ENCODE measurements at regions not wholly inside any gene's neighbourhood (a gene's known extent, or its start where the extent isn't known, plus 50 kb on each side); places are given as distances from the start of the nearest gene placed in this dataset.

DNA sequence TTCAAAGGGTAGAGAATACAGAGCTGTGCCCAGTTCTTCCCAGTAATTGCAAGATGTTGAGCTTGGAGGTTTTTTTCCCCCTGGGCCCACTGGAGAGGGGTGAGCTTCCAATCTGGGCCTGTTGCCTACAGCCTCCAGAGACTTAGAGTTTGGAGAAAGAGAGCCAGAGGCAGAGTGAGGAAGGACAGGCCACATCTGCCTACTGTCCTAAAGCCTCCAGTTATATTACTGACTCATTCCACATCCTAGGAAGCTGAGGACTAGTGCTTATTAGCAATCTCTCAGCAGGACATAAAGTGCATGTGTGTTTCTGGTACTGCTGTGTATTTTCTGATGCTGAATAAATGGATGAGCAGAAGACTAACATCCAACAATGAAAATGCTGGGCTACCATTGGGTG is 181.0 kb upstream of the MAMLD1 start:
- no peak for DNase-seq (ENCODE audit: low spot score in 2 of 2)
- no peak overlapping the region for H3K4me3 ChIP-seq (ENCODE audit: low read depth, poor library complexity, severe bottlenecking)
- intact Hi-C loops (cut with DNase I; ENCODE audit: low total_unique reads) = no loop called here
- no peak for TF ChIP-seq POLR2A (IDR thresholded peaks at IDR 0.05)
- TF ChIP-seq, protein P1, sequence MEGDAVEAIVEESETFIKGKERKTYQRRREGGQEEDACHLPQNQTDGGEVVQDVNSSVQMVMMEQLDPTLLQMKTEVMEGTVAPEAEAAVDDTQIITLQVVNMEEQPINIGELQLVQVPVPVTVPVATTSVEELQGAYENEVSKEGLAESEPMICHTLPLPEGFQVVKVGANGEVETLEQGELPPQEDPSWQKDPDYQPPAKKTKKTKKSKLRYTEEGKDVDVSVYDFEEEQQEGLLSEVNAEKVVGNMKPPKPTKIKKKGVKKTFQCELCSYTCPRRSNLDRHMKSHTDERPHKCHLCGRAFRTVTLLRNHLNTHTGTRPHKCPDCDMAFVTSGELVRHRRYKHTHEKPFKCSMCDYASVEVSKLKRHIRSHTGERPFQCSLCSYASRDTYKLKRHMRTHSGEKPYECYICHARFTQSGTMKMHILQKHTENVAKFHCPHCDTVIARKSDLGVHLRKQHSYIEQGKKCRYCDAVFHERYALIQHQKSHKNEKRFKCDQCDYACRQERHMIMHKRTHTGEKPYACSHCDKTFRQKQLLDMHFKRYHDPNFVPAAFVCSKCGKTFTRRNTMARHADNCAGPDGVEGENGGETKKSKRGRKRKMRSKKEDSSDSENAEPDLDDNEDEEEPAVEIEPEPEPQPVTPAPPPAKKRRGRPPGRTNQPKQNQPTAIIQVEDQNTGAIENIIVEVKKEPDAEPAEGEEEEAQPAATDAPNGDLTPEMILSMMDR (IDR thresholded peaks at IDR 0.05) = no peak

DNA sequence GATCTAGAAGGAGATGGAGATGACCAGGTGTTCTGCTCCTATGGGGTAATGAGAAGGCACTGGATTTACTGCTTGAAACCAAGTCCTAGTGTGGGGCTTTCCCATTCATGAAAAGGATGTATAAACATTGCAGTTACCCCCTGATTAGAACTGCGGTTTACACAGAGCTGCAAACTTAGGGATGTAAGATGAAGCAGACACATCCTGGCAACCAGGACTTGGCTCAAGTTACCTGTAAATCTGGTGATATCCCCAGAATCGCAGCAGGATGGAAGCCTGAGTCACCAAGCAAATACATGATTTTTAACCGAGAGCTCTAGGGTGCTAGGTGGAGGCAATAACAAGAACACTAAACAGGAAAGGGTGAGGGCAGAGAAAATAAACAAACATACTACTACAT is 178.6 kb upstream of the MAMLD1 start:
- no peak for TF ChIP-seq POLR2A (IDR thresholded peaks at IDR 0.05)
- TF ChIP-seq, protein P1 (IDR thresholded peaks at IDR 0.05) = no peak
- intact Hi-C loops (cut with DNase I; ENCODE audit: low total_unique reads) = no loop called here
- no peak for DNase-seq (ENCODE audit: low spot score in 2 of 2)
- 64 to 69% methylated on average over 3 of the region's 3 CpGs for WGBS, 2 donors
- no peak overlapping the region for H3K4me3 ChIP-seq (ENCODE audit: low read depth, poor library complexity, severe bottlenecking)

DNA sequence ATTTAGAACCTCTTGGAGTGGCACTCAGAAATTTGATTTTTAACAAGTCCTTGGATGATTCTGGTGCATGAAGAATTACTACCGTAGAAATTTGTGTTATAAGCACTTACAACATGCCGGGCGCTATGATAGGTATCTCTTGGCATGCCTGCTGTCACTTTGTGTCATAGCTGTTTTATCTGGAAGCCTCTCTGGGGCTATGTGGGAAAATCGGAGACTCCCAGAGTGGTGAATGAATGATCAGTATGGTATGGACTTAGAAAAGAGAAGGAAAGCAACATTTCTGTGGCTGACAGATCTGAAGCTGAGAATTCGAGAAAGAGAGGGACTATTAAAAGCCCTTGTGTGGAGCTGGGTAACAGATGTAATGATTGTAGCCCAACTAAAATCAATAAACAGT is 177.4 kb upstream of the MAMLD1 start:
- no peak for DNase-seq (ENCODE audit: low spot score in 2 of 2)
- H3K4me3 ChIP-seq (ENCODE audit: low read depth, poor library complexity, severe bottlenecking) = no peak overlapping the region
- TF ChIP-seq POLR2A (IDR thresholded peaks at IDR 0.05) = no peak
- TF ChIP-seq, protein P1 (IDR thresholded peaks at IDR 0.05) = no peak
- intact Hi-C loops (cut with DNase I; ENCODE audit: low total_unique reads) = no loop called here
- WGBS, 2 donors = 84 to 88% methylated on average over 5 of the region's 5 CpGs

DNA sequence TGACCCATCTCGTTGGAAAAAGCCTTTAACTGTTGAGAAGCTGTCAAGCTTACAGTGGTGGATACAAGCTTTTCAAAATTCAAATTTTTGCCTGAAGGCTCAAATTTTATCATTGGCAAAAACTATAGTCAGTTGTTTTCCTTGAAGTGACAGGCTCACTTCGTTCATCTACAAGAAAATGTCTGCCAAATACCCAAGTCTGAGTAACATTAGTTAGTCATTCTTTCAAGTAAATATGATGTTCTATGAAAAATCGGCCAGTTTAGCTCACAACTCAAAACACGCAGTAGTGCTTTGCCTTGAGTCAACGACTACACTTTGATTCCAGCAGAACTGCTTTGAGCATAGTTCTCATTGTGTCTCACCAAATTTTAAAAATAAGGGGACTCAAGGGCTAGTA is 170.3 kb upstream of the MAMLD1 start:
- 56 to 60% methylated on average over 5 of the region's 5 CpGs for WGBS, 2 donors
- no peak overlapping the region for H3K4me3 ChIP-seq (ENCODE audit: low read depth, poor library complexity, severe bottlenecking)
- no peak for DNase-seq (ENCODE audit: low spot score in 2 of 2)
- TF ChIP-seq, protein P1 (IDR thresholded peaks at IDR 0.05) = no peak
- intact Hi-C loops (cut with DNase I; ENCODE audit: low total_unique reads) = no loop called here

DNA sequence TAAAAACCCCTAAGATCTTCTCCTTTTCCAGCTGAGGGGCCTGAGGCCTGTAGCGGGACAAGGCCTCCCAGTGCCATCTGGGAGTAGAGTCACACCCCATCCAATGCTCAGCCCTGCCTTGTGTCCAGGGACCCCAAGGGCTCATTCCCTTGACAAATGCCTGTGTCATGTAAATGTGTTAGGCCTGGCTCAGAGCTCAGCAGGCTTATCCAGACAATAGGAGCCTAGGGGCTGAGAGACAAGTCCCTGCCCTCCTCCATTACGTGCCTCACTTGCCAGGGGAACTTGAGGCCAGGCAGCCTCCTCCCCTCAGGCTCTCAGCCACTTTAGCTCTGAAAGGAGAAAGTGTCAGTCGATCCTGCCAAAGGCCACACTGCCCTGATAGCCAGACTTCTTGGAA is 166.8 kb upstream of the MAMLD1 start:
- no peak for DNase-seq (ENCODE audit: low spot score in 2 of 2)
- 60 to 71% methylated on average over 1 to 3 of the region's 3 CpGs for WGBS, 2 donors
- no peak overlapping the region for H3K4me3 ChIP-seq (ENCODE audit: low read depth, poor library complexity, severe bottlenecking)
- intact Hi-C loops (cut with DNase I; ENCODE audit: low total_unique reads) = no loop called here
- TF ChIP-seq POLR2A (IDR thresholded peaks at IDR 0.05) = no peak
- TF ChIP-seq, protein P1 (IDR thresholded peaks at IDR 0.05) = no peak

DNA sequence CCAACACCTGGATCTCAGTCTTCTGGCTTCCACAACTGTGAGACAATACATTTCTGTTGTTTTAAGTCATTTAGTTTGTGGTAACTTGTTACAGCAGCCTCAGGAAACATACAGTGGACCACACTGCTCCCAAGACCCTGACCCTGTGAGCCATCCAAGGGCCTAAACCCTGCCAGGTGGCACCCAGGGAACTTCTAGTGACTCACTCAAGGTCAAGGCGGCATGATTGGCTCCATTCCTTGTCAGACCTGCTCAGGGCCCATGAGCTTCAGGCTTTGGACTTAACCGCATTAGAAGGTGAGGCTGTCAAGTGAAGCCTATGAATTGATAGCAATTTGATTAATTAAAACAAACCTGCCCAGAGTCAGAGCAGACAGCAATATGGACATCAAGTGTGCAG is 165.7 kb upstream of the MAMLD1 start:
- peak in 1 of 2 donors; percentile 75 for DNase-seq (ENCODE audit: low spot score in 2 of 2)
- H3K4me3 ChIP-seq (ENCODE audit: low read depth, poor library complexity, severe bottlenecking) = no peak overlapping the region
- no peak for TF ChIP-seq POLR2A (IDR thresholded peaks at IDR 0.05)
- TF ChIP-seq, protein P1 (IDR thresholded peaks at IDR 0.05) = no peak
- 60 to 66% methylated on average over 2 of the region's 2 CpGs for WGBS, 2 donors
- intact Hi-C loops (cut with DNase I; ENCODE audit: low total_unique reads) = no loop called here
